SU-DHL-6 (cell line): ENCODE measurements at regions not wholly inside any gene's neighbourhood (a gene's known extent, or its start where the extent isn't known, plus 50 kb on each side); places are given as distances from the start of the nearest gene placed in this dataset.

Source experiments
- H2AFZ ChIP-seq: fragments of 200-600 bp; sonication (generic); 2 replicates; pipeline ENCODE4 v1.6.1; 2014; ENCODE audit warnings: low read depth, mild to moderate bottlenecking, moderate library complexity, mixed read lengths, antibody characterized with exemption, low read length; ENCODE audit not compliant: severe bottlenecking
- H3F3A ChIP-seq: fragments of 200-600 bp; shearing (Covaris generic); 2 replicates; pipeline ENCODE4 v1.6.0; 2016; ENCODE audit warnings: antibody characterized with exemption, mild to moderate bottlenecking; ENCODE audit not compliant: insufficient read depth
- H3K27ac ChIP-seq: fragments of 200-600 bp; sonication (generic); 2 replicates; pipeline ENCODE4 v1.5.1; 2016; ENCODE audit warnings: low read depth, mild to moderate bottlenecking, low read length, moderate library complexity, mixed read lengths
- H3K27me3 ChIP-seq: fragments of 200-600 bp; sonication (generic), shearing (Covaris generic); 2 replicates; pipeline ENCODE4 v1.6.0; 2014; ENCODE audit warnings: mild to moderate bottlenecking, low read length
- H3K36me3 ChIP-seq: fragments of 200-600 bp; sonication (generic); 2 replicates; pipeline ENCODE4 v1.6.1; 2014; ENCODE audit warnings: mild to moderate bottlenecking, low read length, mixed read lengths
- H3K4me2 ChIP-seq: fragments of 300-600, 200-600 bp; shearing (Covaris generic), sonication (generic); 2 replicates; pipeline ENCODE4 v1.6.0; 2014; ENCODE audit warnings: low read length, low read depth, mild to moderate bottlenecking; ENCODE audit not compliant: poor library complexity, severe bottlenecking
- H3K4me3 ChIP-seq: fragments of 200-600 bp; sonication (generic); 2 replicates; pipeline ENCODE4 v1.5.1; 2014; ENCODE audit warnings: antibody characterized with exemption, low read length, mild to moderate bottlenecking, mixed read lengths; ENCODE audit not compliant: insufficient read depth, poor library complexity, severe bottlenecking
- H3K79me2 ChIP-seq: fragments of 200-600 bp; sonication (generic); 2 replicates; pipeline ENCODE4 v1.6.1; 2014; ENCODE audit warnings: mild to moderate bottlenecking, low read length, moderate library complexity; ENCODE audit not compliant: insufficient read depth
- H3K9ac ChIP-seq: fragments of 200-600 bp; sonication (generic); 2 replicates; pipeline ENCODE4 v1.7.0; 2014; ENCODE audit warnings: mild to moderate bottlenecking, low read length
- H3K9me2 ChIP-seq: fragments of 200-600 bp; sonication (generic); replicated peaks from 2 replicates; pipeline ENCODE4 v1.6.1; 2014; ENCODE audit warnings: low read length; ENCODE audit not compliant: insufficient read depth
- H3K9me3 ChIP-seq: fragments of 200-600 bp; sonication (generic); 2 replicates; pipeline ENCODE4 v1.6.1; 2014; ENCODE audit warnings: low read length, mixed read lengths; ENCODE audit not compliant: insufficient read depth
- H4K20me1 ChIP-seq: fragments of 200-600 bp; sonication (generic); 2 replicates; pipeline ENCODE4 v1.6.1; 2014; ENCODE audit warnings: low read depth, mild to moderate bottlenecking, antibody characterized with exemption, low read length, moderate library complexity, mixed read lengths
- CTCF ChIP-seq: fragments of 200-600 bp; sonication (generic); IDR thresholded peaks from one replicate; pipeline ENCODE4 v1.5.1; 2017; ENCODE audit warnings: antibody characterized with exemption, mild to moderate bottlenecking, low read length, moderate library complexity; ENCODE audit not compliant: insufficient read depth, poor library complexity, severe bottlenecking
- EZH2phosphoT487 ChIP-seq: fragments of 200-600 bp; sonication (generic), shearing (Covaris generic); conservative IDR thresholded peaks from 2 replicates; pipeline ENCODE4 v1.6.1; 2018; ENCODE audit warnings: mild to moderate bottlenecking, antibody characterized with exemption, low read length, moderate library complexity, mixed read lengths

GRCh38 chr11:79796704-79797103 is 355.9 kb upstream of the TENM4 start:
- no peak overlapping the region for H2AFZ ChIP-seq
- no peaks in the 10 kb centered on the region for H3K36me3 ChIP-seq
- no peak overlapping the region for H3K4me2 ChIP-seq
- H3K9ac ChIP-seq: no peak overlapping the region
- no peaks in the 10 kb centered on the region for H3K27me3 ChIP-seq
- no peak for TF ChIP-seq EZH2phosphoT487
- TF ChIP-seq CTCF: no peak
- no peak overlapping the region for H3K27ac ChIP-seq
- H3F3A ChIP-seq: no peaks in the 10 kb centered on the region
- H3K9me2 ChIP-seq: no peaks in the 10 kb centered on the region
- no peaks in the 10 kb centered on the region for H3K79me2 ChIP-seq
- H4K20me1 ChIP-seq: no peaks in the 10 kb centered on the region
- no peaks in the 10 kb centered on the region for H3K9me3 ChIP-seq
- no peak overlapping the region for H3K4me3 ChIP-seq

GRCh38 chr11:79794484-79795393 is 353.9 kb upstream of the TENM4 start:
- Histone ChIP-seq H3K27me3 (no peaks in the 10 kb centered on the region), H3K9me2 (no peaks in the 10 kb centered on the region), H3K9ac (no peak overlapping the region), H3F3A (no peaks in the 10 kb centered on the region), H3K36me3 (no peaks in the 10 kb centered on the region), H3K79me2 (no peaks in the 10 kb centered on the region), H3K27ac (no peak overlapping the region), H3K9me3 (no peaks in the 10 kb centered on the region), H2AFZ (no peak overlapping the region), H4K20me1 (no peaks in the 10 kb centered on the region), H3K4me2 (no peak overlapping the region), H3K4me3 (no peak overlapping the region)
- TF ChIP-seq CTCF (no peak), EZH2phosphoT487 (no peak)

GRCh38 chr11:79794057-79794456 is 353.2 kb upstream of the TENM4 start:
- Histone ChIP-seq H3K36me3 (no peaks in the 10 kb centered on the region), H3K27me3 (no peaks in the 10 kb centered on the region), H3K9ac (no peak overlapping the region), H4K20me1 (no peaks in the 10 kb centered on the region), H3K4me2 (no peak overlapping the region), H3F3A (no peaks in the 10 kb centered on the region), H3K4me3 (no peak overlapping the region), H3K9me2 (no peaks in the 10 kb centered on the region), H3K79me2 (no peaks in the 10 kb centered on the region), H2AFZ (no peak overlapping the region), H3K9me3 (no peaks in the 10 kb centered on the region), H3K27ac (no peak overlapping the region)
- TF ChIP-seq EZH2phosphoT487 (no peak), CTCF (no peak)
